ENCODE measurements at regions not wholly inside any gene's neighbourhood (a gene's known extent, or its start where the extent isn't known, plus 50 kb on each side); places are given as distances from the start of the nearest gene placed in this dataset.

GRCh38 chr5:131068076-131068475, 97.0 kb downstream of the HINT1 start:
- no peak overlapping the region for H2BK15ac ChIP-seq (ENCODE audit: low read length)
- no peak overlapping the region for H3K4ac ChIP-seq (replicated peaks; ENCODE audit: insufficient read length, low read depth, low read length)
- no peak overlapping the region for H2BK5ac ChIP-seq (ENCODE audit: low read depth, low read length)
- H4K8ac ChIP-seq (ENCODE audit: extremely low read depth, insufficient read depth, low read length), result no peak overlapping the region
- WGBS, 2 experiments (ENCODE audit: extremely low coverage in 1 of 2, insufficient coverage in 1 of 2, insufficient read length in 1 of 2, insufficient replicate concordance in 2 of 2, low coverage in 1 of 2, low lambda C conversion rate in 2 of 2, missing lambda C conversion rate in 1 of 2), result 94% methylated on average over 3 of the region's 3 CpGs; no CpG with 5 or more reads in 1 of the 2 experiments
- FAIRE-seq (no peak), DNase-seq (ENCODE audit: low read depth in 1 of 2, low spot score in 2 of 2) (no peak)
- no peak overlapping the region for H3K23ac ChIP-seq (ENCODE audit: insufficient read length)
- CTCF ChIA-PET (ENCODE audit: partially characterized antibody), result no interaction called here
- no peak overlapping the region for H3K27ac ChIP-seq (ENCODE audit: low read depth, low read length)
- no peak overlapping the region for H2BK20ac ChIP-seq (ENCODE audit: low read length)
- no peak overlapping the region for H2BK12ac ChIP-seq (ENCODE audit: low read depth, low read length)
- no peaks in the 10 kb centered on the region for H3K79me2 ChIP-seq (ENCODE audit: control insufficient read depth in 1 of 2, insufficient read depth in 2 of 2, low read length in 2 of 2)
- no peaks in the 10 kb centered on the region for H3K27me3 ChIP-seq (replicated peaks in 1 of 4; ENCODE audit: control insufficient read depth in 3 of 4, extremely low read depth in 1 of 4, insufficient read depth in 3 of 4, low read length in 3 of 4)
- H3K9me3 ChIP-seq (ENCODE audit: insufficient read depth in 2 of 2, low read depth in 1 of 2, low read length in 1 of 2), result peaks cover 9 to 14% of the 10 kb centered on the region in 2 experiments; a peak in 3 of 4 replicates
- POLR2A ChIA-PET (ENCODE audit: partially characterized antibody), result no interaction called here
- H3K4me2 ChIP-seq (ENCODE audit: insufficient read depth in 1 of 2, low read depth in 2 of 2, low read length in 2 of 2), result no peak overlapping the region
- no peak overlapping the region for H4K5ac ChIP-seq (ENCODE audit: insufficient read length, low read depth, low read length)
- H2AK5ac ChIP-seq (ENCODE audit: low read depth, low read length), result no peak overlapping the region
- no peak overlapping the region for H3K14ac ChIP-seq (ENCODE audit: insufficient read length)
- no peak overlapping the region for H2BK120ac ChIP-seq (replicated peaks; ENCODE audit: low read depth, low read length)
- H3K23me2 ChIP-seq (ENCODE audit: low read depth, low read length), result no peaks in the 10 kb centered on the region
- no peak overlapping the region for H4K91ac ChIP-seq (replicated peaks; ENCODE audit: insufficient read length, low read length)
- H3K18ac ChIP-seq (ENCODE audit: extremely low read depth, low read length), result no peak overlapping the region
- H2AFZ ChIP-seq (ENCODE audit: low read length), result no peak overlapping the region
- H3K79me1 ChIP-seq (ENCODE audit: low read depth, low read length), result no peaks in the 10 kb centered on the region
- no peaks in the 10 kb centered on the region for H4K20me1 ChIP-seq (replicated peaks in 1 of 2; ENCODE audit: control insufficient read depth in 1 of 2, insufficient read depth in 2 of 2, low read length in 2 of 2)
- H3K4me1 ChIP-seq (replicated peaks in 1 of 4; ENCODE audit: control insufficient read depth in 3 of 4, insufficient read depth in 4 of 4, low read length in 3 of 4), result no peaks in the 10 kb centered on the region
- no peak overlapping the region for H3K4me3 ChIP-seq (ENCODE audit: extremely low read depth in 1 of 4, insufficient read depth in 2 of 4, low read depth in 3 of 4, low read length in 4 of 4)
- no peak overlapping the region for H3K56ac ChIP-seq (replicated peaks; ENCODE audit: insufficient read length, low read depth, low read length)
- no peaks in the 10 kb centered on the region for H3K36me3 ChIP-seq (ENCODE audit: control insufficient read depth in 2 of 4, insufficient read depth in 4 of 4, low read length in 3 of 4)
- H3K9ac ChIP-seq (replicated peaks in 1 of 4; ENCODE audit: extremely low read depth in 1 of 4, low read depth in 3 of 4, low read length in 3 of 4), result no peak overlapping the region
- TF ChIP-seq SP4 (IDR thresholded peaks at IDR 0.05; ENCODE audit: low read length) (no peak), CEBPB (IDR thresholded peaks at IDR 0.05; ENCODE audit: low read depth, low read length) (no peak)

All from H1 (cell line).